K562 (cell line): ENCODE measurements at regions not wholly inside any gene's neighbourhood (a gene's known extent, or its start where the extent isn't known, plus 50 kb on each side); places are given as distances from the start of the nearest gene placed in this dataset.

Experiments used
- ATAC-seq: fragments of 200-7000 bp; cut with Tn5 transposase; 3 replicates; pipeline ENCODE4 v1.9.1; 2020; ENCODE audit warnings: moderate library complexity
- BruUV-seq: library from RNA; stranded (reverse); fragments of 400-500 nt; replicated peaks from 2 replicates; lab custom pipeline; 2021; lab: Mats Ljungman, UMichigan
- CTCF ChIA-PET: fragments of 300-600 bp; formaldehyde crosslinking; extraction: SDS; loops from one replicate; lab custom pipeline; 2021; ENCODE audit warnings: low intra/inter-chr PET ratio; lab: Yijun Ruan, JAX
- POLR2A ChIA-PET: fragments of 300-600, 350-650 bp; sonication (Branson Sonifier 250); formaldehyde crosslinking; extraction: SDS; loops from one replicate; lab custom pipeline; 2021; ENCODE audit warnings: antibody characterized with exemption, inconsistent platforms; lab: Yijun Ruan, JAX
- DNase-seq, 4 experiments: peaks; one replicate each; pipeline versions ENCODE4 v3.0.0 to v3.0.0-alpha.2; 2011 to 2018; ENCODE audit warnings: low spot score in 3 of 4, mixed read lengths in 3 of 4; ENCODE audit errors: extremely low read depth in 1 of 4
- FAIRE-seq: peaks from 2 replicates; lab custom pipeline; 2011; peaks lifted over from hg19 to GRCh38; lab: Jason Lieb, UNC
- H2AFZ ChIP-seq: 2 replicates; pipeline ENCODE4 v1.6.0; 2011; ENCODE audit warnings: low read depth, low read length, control low read depth, inconsistent platforms
- H3K27ac ChIP-seq: fragments of 200-600 bp; 3 replicates; pipeline ENCODE4 v1.8.0; 2011; ENCODE audit warnings: low read depth, mild to moderate bottlenecking, control low read depth, inconsistent platforms, low read length, moderate library complexity, mixed read lengths; ENCODE audit errors: extremely low read depth
- H3K27me3 ChIP-seq, 2 experiments: fragments of 300-600 bp in 1 of 2; 2 replicates in 1 of 2; 3 replicates in 1 of 2; pipeline versions ENCODE4 v1.6.0 to v1.8.0; 2011; ENCODE audit warnings: inconsistent platforms in 2 of 2, low read length in 2 of 2, mild to moderate bottlenecking in 1 of 2, mixed read lengths in 1 of 2, moderate library complexity in 1 of 2; ENCODE audit not compliant: control insufficient read depth in 2 of 2, insufficient read depth in 2 of 2
- H3K36me3 ChIP-seq: fragments of 300-600 bp; 3 replicates; pipeline ENCODE4 v1.8.0; 2011; ENCODE audit warnings: mild to moderate bottlenecking, low read length, inconsistent platforms; ENCODE audit not compliant: control insufficient read depth, insufficient read depth
- H3K4me1 ChIP-seq, 2 experiments: fragments of 200-600 bp in 1 of 2; replicated peaks in 1 of 2; 2 replicates in 1 of 2; 3 replicates in 1 of 2; pipeline versions ENCODE4 v1.5.1 to v1.8.0; 2011; ENCODE audit warnings: inconsistent platforms in 2 of 2, low read length in 2 of 2, mild to moderate bottlenecking in 1 of 2, mixed read lengths in 1 of 2, moderate library complexity in 1 of 2; ENCODE audit not compliant: control insufficient read depth in 2 of 2, insufficient read depth in 2 of 2
- H3K4me2 ChIP-seq: 2 replicates; pipeline ENCODE4 v1.6.1; 2011; ENCODE audit warnings: low read length, control low read depth, inconsistent platforms, mixed read lengths; ENCODE audit not compliant: insufficient read depth
- H3K4me3 ChIP-seq: fragments of 200-600 bp; sonication (generic), shearing (Covaris generic); 2 replicates; pipeline ENCODE4 v1.5.1; 2016; ENCODE audit warnings: control low read depth, inconsistent platforms
- H3K79me2 ChIP-seq: fragments of 200-600 bp; 3 replicates; pipeline ENCODE4 v1.8.0; 2011; ENCODE audit warnings: low read length, inconsistent platforms; ENCODE audit not compliant: control insufficient read depth, insufficient read depth
- H3K9ac ChIP-seq, 2 experiments: 2 replicates each; pipeline versions ENCODE4 v1.6.0 to v1.6.1; 2011; ENCODE audit warnings: low read depth in 2 of 2, low read length in 2 of 2, control low read depth in 1 of 2, inconsistent platforms in 1 of 2, mild to moderate bottlenecking in 1 of 2, mixed read lengths in 1 of 2; ENCODE audit not compliant: insufficient read depth in 1 of 2
- H3K9me1 ChIP-seq: one replicate; pipeline ENCODE4 v1.6.0; 2011; ENCODE audit warnings: inconsistent platforms, mild to moderate bottlenecking, low read length, moderate library complexity; ENCODE audit not compliant: control insufficient read depth, insufficient read depth
- H3K9me3 ChIP-seq: replicated peaks from 2 replicates; pipeline ENCODE4 v1.5.1; 2011; ENCODE audit warnings: low read depth, low read length, inconsistent platforms; ENCODE audit not compliant: control insufficient read depth, insufficient read depth
- H4K20me1 ChIP-seq: replicated peaks from 2 replicates; pipeline ENCODE4 v1.6.1; 2011; ENCODE audit warnings: low read length, inconsistent platforms, mixed read lengths; ENCODE audit not compliant: control insufficient read depth, insufficient read depth
- ARNT ChIP-seq, 2 experiments: fragments of 450-650 bp; IDR thresholded peaks; 2 replicates each; pipeline ENCODE4 v1.6.1; 2016; ENCODE audit warnings: mild to moderate bottlenecking in 1 of 2
- FIP1L1 ChIP-seq: fragments of 200-400 bp; formaldehyde crosslinking; IDR thresholded peaks from 2 replicates; pipeline ENCODE4 v1.6.1; 2018; ENCODE audit warnings: mild to moderate bottlenecking, low read depth, low read length; ENCODE audit not compliant: poor library complexity, severe bottlenecking
- HDAC1 ChIP-seq, 2 experiments: fragments of 450-650 bp; IDR thresholded peaks; 2 replicates each; pipeline ENCODE4 v1.6.1; 2016 to 2017; ENCODE audit warnings: inconsistent platforms in 1 of 2, mild to moderate bottlenecking in 1 of 2, moderate library complexity in 1 of 2
- KLF1 ChIP-seq: fragments of 450-650 bp; IDR thresholded peaks from 2 replicates; pipeline ENCODE4 v1.6.1; 2016; ENCODE audit warnings: missing genetic modification characterization, missing compliant biosample characterization
- LEF1 ChIP-seq: fragments of 450-650 bp; IDR thresholded peaks from 2 replicates; pipeline ENCODE4 v1.6.1; 2016; ENCODE audit warnings: mild to moderate bottlenecking
- POLR2AphosphoS5 ChIP-seq: IDR thresholded peaks from 2 replicates; pipeline ENCODE4 v1.6.1; 2011; ENCODE audit warnings: mild to moderate bottlenecking, low read depth, low read length, moderate library complexity; ENCODE audit not compliant: control insufficient read depth, insufficient read depth
- RERE ChIP-seq: sonication (generic); formaldehyde crosslinking; IDR thresholded peaks from 2 replicates; pipeline ENCODE4 v1.8.0; 2023; ENCODE audit warnings: missing genetic modification reagents, mild to moderate bottlenecking, borderline replicate concordance
- SIN3A ChIP-seq, 2 experiments: fragments of 150-350 bp in 1 of 2; IDR thresholded peaks; 2 replicates each; pipeline ENCODE4 v1.6.1; 2011 to 2016; ENCODE audit warnings: borderline replicate concordance in 2 of 2, low read depth in 2 of 2, low read length in 2 of 2, mild to moderate bottlenecking in 2 of 2, moderate library complexity in 2 of 2; ENCODE audit not compliant: control insufficient read depth in 1 of 2
- WHSC1 ChIP-seq: IDR thresholded peaks from one replicate; pipeline ENCODE4 v1.6.1; 2012; ENCODE audit warnings: low read length, control low read depth, inconsistent platforms
- ZNF124 ChIP-seq: sonication (generic); formaldehyde crosslinking; IDR thresholded peaks from 2 replicates; pipeline ENCODE4 v1.8.1; 2022; ENCODE audit warnings: missing genetic modification reagents
- ZNF174 ChIP-seq: fragments of 250-450 bp; sonication (Bioruptor Pico); IDR thresholded peaks from 2 replicates; pipeline ENCODE4 v1.4.0; 2020; ENCODE audit warnings: mild to moderate bottlenecking
- ZNF696 ChIP-seq: fragments of 250-450 bp; sonication (Bioruptor Pico); conservative IDR thresholded peaks from 2 replicates; pipeline ENCODE4 v1.4.0; 2020; ENCODE audit warnings: mild to moderate bottlenecking, moderate library complexity
- WGBS: fragments of 100-300 bp; shearing (Covaris generic); methylation state at CpG from one replicate; pipeline ENCODE4 v1.1.6; 2016; ENCODE audit warnings: low coverage, mixed read lengths; ENCODE audit not compliant: insufficient coverage; ENCODE audit errors: missing lambda C conversion rate; 5-methylcytosine and 5-hydroxymethylcytosine counted together
- in situ Hi-C: fragments of 300-500 bp; cut with MboI; formaldehyde crosslinking; loops from 4 replicates; pipeline ENCODE4 v1.15.0; 2018; ENCODE audit warnings: inconsistent platforms, mixed read lengths
- intact Hi-C: fragments of 100-400 bp; cut with micrococcal nuclease; formaldehyde crosslinking; loops from 2 replicates; pipeline ENCODE4 v1.14.2; 2022

GRCh38 chr2:142315346-142315745, 184.5 kb upstream of the LRP1B start (continued):
- no peak for TF ChIP-seq RERE (CRISPR knock-in tag)
- TF ChIP-seq FIP1L1: no peak
- TF ChIP-seq KLF1: no peak
- TF ChIP-seq ZNF174 (CRISPR knock-in tag): no peak

DNA sequence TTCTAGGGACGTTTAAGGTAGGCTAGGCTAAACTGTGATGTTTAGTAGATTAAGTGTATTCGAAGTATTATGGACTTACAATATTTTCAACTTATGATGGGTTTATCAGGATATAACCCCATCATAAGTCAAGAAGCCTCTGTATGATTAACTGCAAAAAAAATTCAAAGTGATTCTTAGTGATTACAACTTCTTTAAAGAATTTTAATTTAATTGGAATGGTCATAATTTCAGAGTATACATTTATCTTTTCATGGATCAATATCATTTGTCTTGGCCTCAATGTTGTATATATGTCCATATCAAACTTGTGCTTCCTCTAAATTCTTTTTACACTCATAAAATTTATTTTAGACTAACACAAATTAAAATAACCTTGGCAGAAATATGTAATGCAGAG, 183.3 kb upstream of the LRP1B start:
- H3K9me3 ChIP-seq: no peaks in the 10 kb centered on the region; the same call in 1 of the 2 replicates
- ChIA-PET POLR2A (no interaction called here), CTCF (no interaction called here)
- BruUV-seq: no TSS peak
- H3K4me1 ChIP-seq: no peaks in the 10 kb centered on the region
- 0% methylated on average over 2 of the region's 2 CpGs for WGBS
- DNase-seq (no peak), ATAC-seq (no peak), FAIRE-seq (no peak)
- H3K79me2 ChIP-seq: no peaks in the 10 kb centered on the region
- H3K36me3 ChIP-seq: no peaks in the 10 kb centered on the region
- intact Hi-C loops (no loop called here), in situ Hi-C loops (no loop called here)
- no peaks in the 10 kb centered on the region for H3K27me3 ChIP-seq
- H3K9me1 ChIP-seq: no peaks in the 10 kb centered on the region
- H3K4me2 ChIP-seq: no peak overlapping the region
- H2AFZ ChIP-seq: no peak overlapping the region
- TF ChIP-seq WHSC1 (no peak), POLR2AphosphoS5 (no peak), ARNT (IDR thresholded peaks at IDR 0.05) (no peak), SIN3A (IDR thresholded peaks at IDR 0.05; ENCODE audit: borderline replicate concordance in 2 of 2, control insufficient read depth in 1 of 2, low read depth in 2 of 2, low read length in 2 of 2) (no peak), ZNF696 (CRISPR knock-in tag) (no peak), LEF1 (no peak), ZNF124 (CRISPR knock-in tag) (no peak), HDAC1 (IDR thresholded peaks at IDR 0.05) (no peak)
- no peaks in the 10 kb centered on the region for H4K20me1 ChIP-seq
- H3K27ac ChIP-seq: no peak overlapping the region
- H3K4me3 ChIP-seq: no peak overlapping the region
- no peak overlapping the region for H3K9ac ChIP-seq
